Vagina (tissue), 2 donors: ENCODE measurements at regions not wholly inside any gene's neighbourhood (a gene's known extent, or its start where the extent isn't known, plus 50 kb on each side); places are given as distances from the start of the nearest gene placed in this dataset.

ENCODE experiments used
- DNase-seq, 2 donors: peaks; one replicate each; pipeline ENCODE4 v3.0.0-alpha.2; 2017; ENCODE audit errors: extremely low spot score in 2 of 2
- H3K27ac ChIP-seq: fragments of 200-600 bp; sonication (generic); one replicate; pipeline ENCODE4 v1.5.1; 2019
- H3K27me3 ChIP-seq: fragments of 200-600 bp; sonication (generic); one replicate; pipeline ENCODE4 v1.5.1; 2019
- H3K36me3 ChIP-seq, 2 donors: fragments of 200-600 bp; sonication (generic); one replicate each; pipeline ENCODE4 v1.5.1; 2017 to 2019
- H3K4me1 ChIP-seq: fragments of 200-600 bp; sonication (generic); one replicate; pipeline ENCODE4 v1.5.1; 2019
- H3K4me3 ChIP-seq, 2 donors: fragments of 200-600 bp; sonication (generic); 1 replicate in 1 of 2; 2 replicates in 1 of 2; pipeline ENCODE4 v1.5.1; 2016 to 2019
- H3K9me3 ChIP-seq: fragments of 200-600 bp; sonication (generic); one replicate; pipeline ENCODE4 v1.5.1; 2019
- CTCF ChIP-seq, 3 experiments: fragments of 450-650 bp in 2 of 3; fragments of 200-600 bp in 1 of 3; sonication (generic) in 1 of 3; IDR thresholded peaks; one replicate each; pipeline ENCODE4 v1.5.1; 2017 to 2019; ENCODE audit warnings: antibody characterized with exemption in 3 of 3, mild to moderate bottlenecking in 2 of 3, moderate library complexity in 2 of 3
- POLR2A ChIP-seq, 2 donors: fragments of 450-650 bp; IDR thresholded peaks; one replicate each; pipeline ENCODE4 v1.6.1; 2017; ENCODE audit warnings: antibody characterized with exemption in 2 of 2, mild to moderate bottlenecking in 2 of 2, moderate library complexity in 2 of 2
- POLR2AphosphoS5 ChIP-seq, 2 donors: sonication (generic); formaldehyde crosslinking; IDR thresholded peaks; one replicate each; pipeline ENCODE4 v1.9.0; 2017; ENCODE audit warnings: antibody characterized with exemption in 2 of 2, mild to moderate bottlenecking in 2 of 2, low read depth in 1 of 2; ENCODE audit not compliant: insufficient read depth in 1 of 2
- intact Hi-C: fragments of 100-400 bp; cut with DNase I; formaldehyde crosslinking; loops from one replicate; pipeline ENCODE4 v1.15.1; 2023

- no peaks in the 10 kb centered on the region for H3K9me3 ChIP-seq
- H3K4me3 ChIP-seq: no peak overlapping the region
- intact Hi-C loops: no loop called here
- H3K27me3 ChIP-seq: no peaks in the 10 kb centered on the region
- no peaks in the 10 kb centered on the region for H3K36me3 ChIP-seq
- no peaks in the 10 kb centered on the region for H3K4me1 ChIP-seq
- H3K27ac ChIP-seq: no peak overlapping the region
- TF ChIP-seq CTCF (IDR thresholded peaks at IDR 0.05) (no peak), POLR2A (IDR thresholded peaks at IDR 0.05) (no peak), POLR2AphosphoS5 (IDR thresholded peaks at IDR 0.05; ENCODE audit: insufficient read depth in 1 of 2, low read depth in 1 of 2) (no peak)
- DNase-seq: no peak
These were observed 103.0 kb upstream of the FBXO11 start for GRCh38 chr2:48009256-48009655.

- DNase-seq: no peak
- intact Hi-C loops: no loop called here
- Histone ChIP-seq H3K4me1 (no peaks in the 10 kb centered on the region), H3K9me3 (no peaks in the 10 kb centered on the region), H3K36me3 (no peaks in the 10 kb centered on the region), H3K27ac (no peak overlapping the region), H3K4me3 (no peak overlapping the region), H3K27me3 (no peaks in the 10 kb centered on the region)
- TF ChIP-seq POLR2AphosphoS5 (IDR thresholded peaks at IDR 0.05; ENCODE audit: insufficient read depth in 1 of 2, low read depth in 1 of 2): no peak
- TF ChIP-seq CTCF (IDR thresholded peaks at IDR 0.05): no peak
- no peak for TF ChIP-seq POLR2A (IDR thresholded peaks at IDR 0.05)
These were observed 109.1 kb upstream of the FBXO11 start for GRCh38 chr2:48015421-48015820.

- no peaks in the 10 kb centered on the region for H3K36me3 ChIP-seq
- no peak overlapping the region for H3K4me3 ChIP-seq
- intact Hi-C loops: no loop called here
- no peaks in the 10 kb centered on the region for H3K27me3 ChIP-seq
- no peaks in the 10 kb centered on the region for H3K4me1 ChIP-seq
- no peak for DNase-seq
- no peak overlapping the region for H3K27ac ChIP-seq
- no peaks in the 10 kb centered on the region for H3K9me3 ChIP-seq
- TF ChIP-seq POLR2A (IDR thresholded peaks at IDR 0.05) (no peak), POLR2AphosphoS5 (IDR thresholded peaks at IDR 0.05; ENCODE audit: insufficient read depth in 1 of 2, low read depth in 1 of 2) (no peak), CTCF (IDR thresholded peaks at IDR 0.05) (no peak)
These were observed 110.1 kb upstream of the FBXO11 start for GRCh38 chr2:48016225-48017019.

- DNase-seq: no peak
- Histone ChIP-seq H3K36me3 (no peaks in the 10 kb centered on the region), H3K4me3 (no peak overlapping the region), H3K27me3 (no peaks in the 10 kb centered on the region), H3K9me3 (no peaks in the 10 kb centered on the region), H3K4me1 (no peaks in the 10 kb centered on the region), H3K27ac (no peak overlapping the region)
- intact Hi-C loops: no loop called here
- TF ChIP-seq POLR2AphosphoS5 (IDR thresholded peaks at IDR 0.05; ENCODE audit: insufficient read depth in 1 of 2, low read depth in 1 of 2): no peak
These were observed 110.8 kb upstream of the FBXO11 start for GRCh38 chr2:48017136-48017535.

- Histone ChIP-seq H3K36me3 (no peaks in the 10 kb centered on the region), H3K27ac (no peak overlapping the region), H3K9me3 (no peaks in the 10 kb centered on the region), H3K27me3 (no peaks in the 10 kb centered on the region), H3K4me1 (no peaks in the 10 kb centered on the region), H3K4me3 (no peak overlapping the region)
- no peak for DNase-seq
- intact Hi-C loops: no loop called here
- TF ChIP-seq POLR2A (IDR thresholded peaks at IDR 0.05) (no peak), POLR2AphosphoS5 (IDR thresholded peaks at IDR 0.05; ENCODE audit: insufficient read depth in 1 of 2, low read depth in 1 of 2) (no peak), CTCF (IDR thresholded peaks at IDR 0.05) (no peak)
These were observed 112.2 kb upstream of the FBXO11 start for GRCh38 chr2:48018480-48018879.
